Left forelimb (tissue), 1 donor: ENCODE measurements at regions not wholly inside any gene's neighbourhood (a gene's known extent, or its start where the extent isn't known, plus 50 kb on each side); places are given as distances from the start of the nearest gene placed in this dataset.
"Not testable (repeated sequence)": the region's sequence is repeated elsewhere in the genome, so short reads cannot be mapped to it uniquely, and the experiment has no call there.

Source experiments
- DNase-seq: peaks from one replicate; pipeline ENCODE4 v3.0.0-alpha.2; 2018; ENCODE audit warnings: low spot score

DNA sequence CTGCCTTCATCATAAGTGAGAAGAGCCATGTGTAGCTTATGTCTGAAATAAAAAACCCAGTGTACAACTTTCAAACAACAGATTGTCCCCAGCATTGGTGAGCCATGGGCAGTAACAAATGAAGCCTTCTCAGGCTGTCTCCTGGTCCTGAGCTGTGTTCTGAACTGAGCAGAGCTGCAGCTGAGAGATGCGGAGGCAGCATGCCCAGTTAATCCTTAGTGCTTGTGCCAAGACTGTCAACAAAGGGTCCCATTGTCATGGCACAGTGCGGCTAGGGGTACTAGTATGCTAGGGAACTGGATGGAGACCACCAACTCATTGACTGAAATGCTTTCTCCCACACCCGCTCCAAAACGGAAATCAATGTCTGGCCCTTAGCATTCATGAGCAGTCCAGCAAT is 154.3 kb downstream of the RMST start:
- no peak for DNase-seq

DNA sequence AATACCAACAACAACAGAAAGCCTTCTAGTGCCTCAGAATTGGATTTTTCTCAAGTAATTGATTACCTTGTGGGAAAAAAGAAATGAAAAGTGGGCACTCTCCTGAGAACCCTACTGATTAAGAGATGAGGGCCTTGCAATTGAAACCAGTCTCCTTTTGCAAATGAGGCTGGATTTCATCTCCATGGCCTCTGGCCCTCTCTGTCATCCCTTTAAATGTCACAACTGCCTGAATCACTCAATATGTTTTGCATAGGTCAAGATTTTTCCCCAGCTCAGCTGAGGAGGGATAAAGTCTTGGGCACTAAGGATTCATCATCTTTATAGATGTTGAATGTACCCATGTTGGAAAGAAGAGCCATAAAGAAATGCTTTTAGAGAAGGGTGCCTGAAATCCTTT is 166.4 kb downstream of the RMST start:
- DNase-seq = no peak

DNA sequence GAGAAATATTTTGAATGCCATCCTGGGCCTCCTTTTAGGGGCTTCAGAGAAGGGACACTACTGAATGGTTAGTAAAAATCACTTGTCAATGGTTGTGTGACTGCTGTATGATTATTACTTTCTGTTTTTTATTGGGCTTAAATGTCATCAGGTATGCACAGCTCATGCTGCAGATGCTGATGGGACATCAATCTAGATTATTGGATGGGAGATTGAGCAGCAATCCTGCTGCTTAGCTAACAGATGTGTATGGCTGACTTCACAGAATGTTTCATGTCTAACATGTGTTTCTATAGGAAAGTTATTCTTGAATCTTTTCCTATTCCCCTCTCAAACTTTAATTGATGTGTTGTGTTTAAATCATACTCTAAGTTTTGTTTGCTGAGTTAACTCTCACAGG is 166.8 kb downstream of the RMST start:
- DNase-seq = no peak

DNA sequence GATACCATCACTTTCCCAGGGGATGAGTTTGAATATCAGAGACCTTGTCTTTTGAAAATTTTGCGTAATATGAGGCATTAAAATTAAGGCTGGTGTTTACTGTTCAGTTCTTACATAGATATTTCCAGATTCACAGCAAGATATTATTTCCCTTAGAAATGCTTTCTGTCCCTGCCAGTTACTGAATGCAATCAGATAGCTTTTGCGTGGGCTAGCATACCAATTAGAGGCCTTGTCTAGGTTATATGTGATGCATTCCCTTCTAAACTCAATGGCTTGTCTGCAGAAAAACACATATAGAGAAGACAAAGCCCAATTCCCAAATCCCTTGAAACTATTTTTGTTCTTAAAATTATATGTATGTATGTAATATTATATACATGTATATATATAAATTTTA is 167.8 kb downstream of the RMST start:
- DNase-seq = no peak

GRCh38 chr12:97630875-97631274 is 168.3 kb downstream of the RMST start:
- DNase-seq = no peak

GRCh38 chr12:97637770-97638169 is 175.2 kb downstream of the RMST start:
- no peak for DNase-seq

DNA sequence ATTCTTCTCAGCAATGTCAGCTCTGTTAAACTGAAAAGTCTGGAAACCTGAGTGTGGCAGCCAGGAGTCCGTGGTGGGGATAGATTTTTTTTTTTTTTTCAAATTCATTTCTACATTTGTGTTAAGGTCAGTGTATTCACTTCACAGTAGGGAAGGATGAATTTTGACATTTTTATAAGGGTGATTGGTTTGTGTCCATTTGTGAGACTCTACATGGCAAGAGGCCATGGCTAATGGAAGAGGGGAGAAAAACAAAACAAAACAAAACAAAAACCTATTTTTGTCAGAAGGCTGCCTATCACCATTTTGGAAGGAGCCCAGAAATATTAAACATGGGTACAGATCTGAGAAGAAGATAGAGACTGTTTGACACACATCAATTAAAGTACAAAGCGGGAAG is 176.1 kb downstream of the RMST start:
- no peak for DNase-seq

- no peak for DNase-seq
Observed at GRCh38 chr12:97639702-97640101, 177.1 kb downstream of the RMST start.

- DNase-seq = no peak
Observed at GRCh38 chr12:97640826-97641225, 178.2 kb downstream of the RMST start.

DNA sequence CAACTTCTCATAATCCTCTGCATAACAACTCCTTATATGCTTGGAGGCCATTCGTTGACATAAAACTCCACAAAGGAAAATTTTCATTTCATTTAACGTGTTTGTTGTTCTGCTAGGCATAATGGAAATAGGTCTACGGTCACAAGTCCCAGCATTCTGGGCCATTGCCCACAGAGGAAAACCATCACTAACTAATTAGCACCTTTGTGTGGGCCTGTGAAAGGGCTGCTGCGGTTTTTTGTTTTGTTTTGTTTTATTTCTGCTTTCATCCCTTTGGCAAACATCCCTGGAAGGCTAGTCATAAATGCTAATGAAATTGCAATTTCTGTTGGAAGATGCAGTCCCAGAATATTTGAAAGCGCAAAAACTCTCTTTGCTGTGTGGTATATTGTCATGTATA is 180.3 kb downstream of the RMST start:
- no peak for DNase-seq

- no peak for DNase-seq
Observed at GRCh38 chr12:97643924-97644323, 181.3 kb downstream of the RMST start.

- no peak for DNase-seq
Observed at GRCh38 chr12:97645726-97646125, 183.1 kb downstream of the RMST start.

DNA sequence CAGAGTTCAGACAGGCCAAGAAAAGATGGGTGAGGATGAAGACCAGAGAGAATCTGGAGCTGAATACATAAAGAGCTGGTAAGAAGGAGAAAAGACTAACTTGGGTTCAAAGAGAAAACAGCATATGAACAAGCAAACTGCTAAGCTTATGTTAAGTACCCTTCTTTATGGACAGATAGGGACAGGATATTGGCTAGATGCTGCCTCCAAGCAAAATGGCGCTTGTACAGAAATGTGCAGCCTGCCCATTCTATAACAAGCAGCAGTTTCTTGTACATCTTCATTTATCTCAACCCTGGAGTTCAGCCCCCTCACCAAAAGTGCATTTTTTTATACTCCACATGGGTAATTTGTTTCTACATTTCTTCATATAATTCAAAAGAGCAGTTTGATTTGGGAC is 184.5 kb downstream of the RMST start:
- DNase-seq = no peak

DNA sequence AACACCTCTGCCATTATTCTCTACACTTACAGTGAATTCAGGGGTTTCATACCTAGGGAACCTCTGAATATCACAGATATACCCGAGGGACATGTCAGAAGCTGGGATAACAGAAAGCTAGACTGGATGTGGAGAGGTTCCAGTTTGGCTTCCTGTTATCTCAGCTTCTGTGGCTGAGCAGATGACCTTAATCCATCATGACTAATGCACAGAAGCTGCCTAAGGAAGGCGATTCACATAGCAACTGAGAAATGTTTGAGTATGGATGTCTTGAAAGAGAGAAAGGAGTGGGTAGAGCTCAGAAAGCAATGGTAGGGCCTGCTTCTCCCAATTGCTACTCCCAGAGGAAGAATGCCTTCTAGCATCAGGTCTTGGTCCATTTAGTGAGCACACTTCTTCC is 187.6 kb downstream of the RMST start:
- DNase-seq = no peak

GRCh38 chr12:97656548-97656947 is 193.9 kb downstream of the RMST start:
- not testable (repeated sequence) for DNase-seq

DNA sequence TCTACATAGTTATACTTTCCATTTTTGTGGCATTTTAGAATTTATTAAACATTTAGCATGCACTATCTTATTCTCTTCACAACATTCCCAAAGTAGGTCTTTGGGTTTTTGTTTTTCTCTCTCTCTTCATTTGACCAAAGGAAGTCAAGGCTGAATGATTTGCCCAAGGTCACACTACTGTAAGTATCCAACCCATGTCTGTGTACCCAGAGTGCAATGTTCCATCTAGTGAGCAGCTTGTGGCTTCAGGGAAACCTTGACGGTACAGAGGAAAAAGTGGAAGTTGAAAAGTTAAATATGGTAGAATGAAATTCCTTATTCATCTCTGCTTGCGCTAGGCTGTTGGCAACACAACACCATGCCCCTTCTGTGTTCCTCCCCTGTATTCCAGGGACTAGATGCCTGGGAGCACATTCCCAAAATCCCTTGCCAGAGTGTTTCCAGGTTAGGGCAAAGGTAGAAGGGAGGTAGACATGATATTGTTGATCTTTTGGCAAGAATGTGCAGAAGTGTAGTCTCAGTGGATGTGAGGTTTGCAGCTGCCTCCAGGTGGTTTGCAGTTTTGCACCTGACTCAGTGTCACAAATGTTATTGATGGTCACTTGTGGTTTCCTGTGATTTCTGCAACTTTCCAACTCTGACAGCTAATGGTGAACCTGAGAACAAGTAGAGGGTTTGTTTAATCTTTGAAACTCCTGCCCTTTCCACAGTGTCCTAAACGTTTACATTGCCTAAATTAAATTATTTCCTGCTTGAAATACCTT is 196.7 kb downstream of the RMST start:
- DNase-seq = no peak

DNA sequence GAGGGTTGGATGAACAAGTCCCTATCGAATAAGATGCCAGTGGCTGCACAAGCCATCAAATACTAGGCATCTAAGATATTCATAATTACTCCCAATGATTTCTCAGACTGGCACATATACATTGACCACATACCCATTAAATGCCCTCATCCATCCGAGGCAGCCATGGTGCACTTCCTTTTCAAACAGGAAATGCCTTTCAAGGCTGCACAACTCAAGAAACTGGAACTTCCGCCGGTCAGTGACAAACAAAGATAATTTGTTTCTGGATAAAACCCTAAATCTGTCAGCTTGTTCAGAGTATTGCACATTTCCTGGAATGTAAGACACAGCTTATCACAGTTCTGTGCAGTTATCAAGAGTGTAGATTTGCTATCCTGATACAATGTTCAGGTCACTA is 203.7 kb downstream of the RMST start:
- no peak for DNase-seq

- no peak for DNase-seq
Observed at GRCh38 chr12:97672870-97673269, 210.3 kb downstream of the RMST start.

- no peak for DNase-seq
Observed at GRCh38 chr12:97680751-97681150, 218.1 kb downstream of the RMST start.

- DNase-seq = no peak
Observed at GRCh38 chr12:97681612-97682504, 219.3 kb downstream of the RMST start.

DNA sequence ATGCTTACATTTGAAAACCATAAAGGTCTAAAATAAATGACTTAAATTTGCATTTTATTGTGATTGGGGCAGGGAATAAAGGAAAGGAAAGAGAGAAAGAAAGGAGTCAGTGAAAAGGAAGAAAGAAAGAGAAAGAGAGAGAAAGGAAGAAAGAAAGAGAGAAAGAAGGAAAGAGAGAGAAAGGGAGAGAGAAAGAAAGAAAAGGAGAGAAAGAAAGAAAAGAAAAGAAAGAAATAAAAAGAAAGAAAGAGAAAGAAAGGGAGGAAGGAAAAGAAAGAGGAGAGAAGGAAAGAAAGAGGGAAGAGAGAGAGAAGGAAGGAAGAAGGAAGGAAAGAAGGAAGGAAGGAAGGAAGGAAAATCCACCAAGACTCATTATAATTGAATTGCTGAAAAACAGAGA is 222.8 kb downstream of the RMST start:
- no peak for DNase-seq

- DNase-seq = no peak
Observed at GRCh38 chr12:97701901-97702300, 239.3 kb downstream of the RMST start.

DNA sequence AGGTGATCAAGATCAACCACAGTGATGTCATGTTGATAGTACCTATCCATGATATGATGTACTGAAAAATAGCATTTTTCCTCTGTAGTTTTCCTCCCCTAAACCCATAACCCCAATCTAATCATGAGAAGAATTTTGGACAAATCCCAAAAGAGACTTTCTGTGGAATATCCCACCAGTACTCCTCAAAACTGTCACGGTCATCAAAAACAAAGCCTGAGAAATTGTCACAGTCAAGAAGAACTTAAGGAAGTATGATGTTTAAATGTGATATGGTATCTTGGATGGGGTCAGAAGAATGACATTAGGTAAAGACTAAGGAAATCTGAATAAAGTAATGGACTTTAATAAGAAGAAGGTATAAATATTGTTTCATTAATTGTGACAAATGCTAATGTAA is 248.8 kb downstream of the RMST start:
- DNase-seq = no peak
